HG03342 (cell line): ENCODE measurements at regions not wholly inside any gene's neighbourhood (a gene's known extent, or its start where the extent isn't known, plus 50 kb on each side); places are given as distances from the start of the nearest gene placed in this dataset.
"Not testable (repeated sequence)": the region's sequence is repeated elsewhere in the genome, so short reads cannot be mapped to it uniquely, and the experiment has no call there.

Experiments used
- ATAC-seq: cut with Tn5 transposase; IDR thresholded peaks from one replicate; pipeline ENCODE4 v1.9.1; 2021; ENCODE audit warnings: mild to moderate bottlenecking, moderate library complexity; ENCODE audit not compliant: unreplicated experiment

DNA sequence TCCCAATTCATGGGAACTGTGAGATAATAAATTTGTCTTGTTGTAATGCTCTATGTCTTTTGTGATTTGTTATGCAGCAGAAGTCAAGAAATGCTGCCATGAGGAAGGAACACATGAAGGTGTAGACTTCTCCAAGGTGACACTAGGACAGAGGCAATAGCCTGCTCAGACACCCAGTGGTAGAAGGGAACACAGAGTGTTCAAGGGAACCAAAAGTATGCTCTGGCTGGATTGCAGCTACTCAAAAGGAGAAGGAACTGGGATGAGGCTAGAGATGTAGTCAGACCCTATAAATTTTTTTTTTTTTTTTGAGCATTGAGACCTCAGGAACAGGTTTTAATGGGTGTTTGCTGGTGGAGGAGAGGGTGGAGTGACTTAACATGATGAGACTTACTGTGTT lies 232.5 kb downstream of the PARP8 start:
- ATAC-seq, result no peak

GRCh38 chr5:50900952-50901510 lies 234.6 kb downstream of the PARP8 start:
- no peak for ATAC-seq

DNA sequence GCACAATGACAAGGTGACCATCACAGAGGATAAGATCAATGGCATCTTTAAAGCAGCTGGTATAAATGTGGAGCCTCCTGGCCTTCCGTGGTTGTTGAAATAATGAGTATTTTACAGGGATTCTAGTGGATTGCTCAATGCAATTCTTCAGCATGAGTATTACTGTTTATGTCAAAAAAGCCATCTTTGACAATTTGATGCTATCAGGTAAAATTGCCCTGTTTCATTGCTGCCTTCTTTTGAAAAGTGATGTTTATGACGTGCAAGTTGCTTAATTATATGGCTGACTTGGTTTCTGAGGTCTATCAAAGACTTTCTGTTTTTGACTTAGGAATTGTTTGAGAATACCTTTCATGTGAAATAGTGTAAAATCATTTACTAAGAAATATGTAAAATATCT lies 237.2 kb downstream of the PARP8 start:
- no peak for ATAC-seq

- no peak for ATAC-seq
Observed at GRCh38 chr5:50905996-50906570, 239.6 kb downstream of the PARP8 start.

GRCh38 chr5:50920160-50920559 lies 253.7 kb downstream of the PARP8 start:
- ATAC-seq, result not testable (repeated sequence)

GRCh38 chr5:50921366-50922133 lies 255.1 kb downstream of the PARP8 start:
- ATAC-seq, result no peak

DNA sequence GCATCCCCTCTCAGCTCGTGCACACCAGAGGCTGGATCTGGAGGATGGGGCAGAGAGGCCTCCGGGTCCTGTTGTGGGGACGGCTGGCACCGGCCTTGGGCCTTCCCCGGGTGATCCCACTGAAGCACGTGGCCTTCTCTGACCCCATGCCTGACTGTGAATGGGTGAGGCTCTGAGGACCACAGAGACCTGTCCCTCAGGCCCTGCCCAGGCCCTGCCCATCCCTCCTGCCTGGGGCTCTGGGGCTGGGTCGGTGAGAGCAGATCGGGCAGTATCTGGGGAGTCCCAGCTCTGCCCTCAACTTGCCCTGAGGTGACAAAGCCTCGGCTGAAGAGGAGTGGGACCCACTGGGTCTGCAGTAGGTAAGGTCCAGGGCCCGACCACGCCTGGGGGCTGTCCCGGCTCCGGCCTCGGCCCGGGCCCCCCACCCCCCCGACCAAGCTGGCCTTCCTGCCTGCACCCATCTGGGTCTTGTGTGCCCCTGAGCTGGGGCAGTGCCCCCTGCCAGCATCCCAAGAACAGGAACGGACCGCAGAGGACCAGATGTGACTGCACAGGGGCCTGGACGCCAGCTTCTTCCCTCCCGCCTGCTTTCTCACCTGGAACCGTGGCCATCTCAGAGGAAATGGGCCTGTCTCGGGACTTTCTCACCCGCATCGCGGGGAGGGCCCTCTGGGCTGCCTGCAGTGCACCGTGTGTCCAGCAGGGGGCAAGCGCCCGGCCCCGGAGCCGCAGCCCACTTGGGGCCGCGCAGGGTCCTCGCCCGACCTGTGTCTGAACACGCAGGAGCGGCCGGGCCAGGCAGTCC lies 255.9 kb downstream of the PARP8 start:
- ATAC-seq, result not testable (repeated sequence)

- no peak for ATAC-seq
Observed at GRCh38 chr5:50922942-50923767, 256.7 kb downstream of the PARP8 start.

GRCh38 chr5:50923768-50924494 lies 257.5 kb downstream of the PARP8 start:
- ATAC-seq, result no peak

GRCh38 chr5:50927953-50928352 lies 261.5 kb downstream of the PARP8 start:
- no peak for ATAC-seq

DNA sequence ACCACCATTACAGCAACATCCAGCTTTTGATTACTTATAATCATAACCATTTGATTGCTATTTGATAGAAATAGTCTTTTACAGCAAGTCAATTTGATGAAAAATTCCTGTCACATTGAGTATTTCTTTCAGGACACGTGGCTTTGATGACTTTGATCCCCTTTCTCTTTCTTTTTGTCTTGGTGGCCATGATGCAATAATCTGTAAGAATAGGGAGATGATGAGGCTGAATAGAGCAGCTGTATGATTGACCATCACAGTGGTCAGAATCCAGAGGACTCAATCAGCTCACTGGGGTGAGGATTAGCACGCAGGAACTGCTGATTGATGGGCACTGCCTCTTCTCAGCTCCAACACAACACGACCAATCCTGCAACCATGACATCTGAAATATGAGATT lies 262.7 kb downstream of the PARP8 start:
- ATAC-seq, result no peak

DNA sequence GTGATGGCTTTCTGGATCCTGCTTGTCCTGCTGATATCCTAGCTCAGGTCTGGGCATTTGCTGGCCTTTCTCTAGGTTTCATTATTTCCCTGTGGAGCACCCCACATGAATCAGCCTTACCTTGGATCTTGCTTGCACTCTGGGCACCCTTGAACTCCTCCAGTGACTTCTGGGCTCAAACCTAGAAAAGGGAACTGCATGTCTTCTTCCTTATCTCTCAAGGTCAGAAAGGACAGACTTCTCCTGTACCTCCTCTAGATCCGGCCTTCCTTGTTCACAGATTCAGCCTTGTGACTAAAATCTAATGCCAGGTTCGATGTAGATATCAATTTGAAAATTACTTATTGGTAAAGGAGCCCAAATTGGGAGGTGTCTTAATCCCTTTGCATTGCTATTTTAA lies 267.9 kb downstream of the PARP8 start:
- no peak for ATAC-seq

DNA sequence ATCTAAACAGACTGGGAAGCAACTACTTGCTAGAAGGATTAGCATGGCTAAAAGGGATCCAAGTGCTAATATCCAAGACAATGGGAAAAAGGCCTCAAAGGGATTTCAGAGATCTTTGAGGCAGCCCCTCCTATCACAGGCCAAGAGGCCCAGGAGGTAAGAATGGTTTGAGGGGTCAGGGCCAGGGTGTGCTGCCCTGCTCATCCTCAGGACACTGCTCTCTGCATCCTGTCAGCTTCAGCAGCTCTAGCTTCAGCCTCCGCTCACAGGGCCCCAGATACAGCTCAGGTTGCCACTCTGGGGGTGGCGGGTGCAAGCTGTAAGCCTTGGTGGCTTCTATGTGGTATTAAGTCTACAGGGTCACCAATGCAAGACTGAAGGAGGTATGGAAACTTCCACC lies 278.7 kb downstream of the PARP8 start:
- ATAC-seq, result no peak

- ATAC-seq, result no peak
Observed at GRCh38 chr5:50947906-50948683, 281.7 kb downstream of the PARP8 start.

- ATAC-seq, result no peak
Observed at GRCh38 chr5:50953290-50953689, 286.9 kb downstream of the PARP8 start.

DNA sequence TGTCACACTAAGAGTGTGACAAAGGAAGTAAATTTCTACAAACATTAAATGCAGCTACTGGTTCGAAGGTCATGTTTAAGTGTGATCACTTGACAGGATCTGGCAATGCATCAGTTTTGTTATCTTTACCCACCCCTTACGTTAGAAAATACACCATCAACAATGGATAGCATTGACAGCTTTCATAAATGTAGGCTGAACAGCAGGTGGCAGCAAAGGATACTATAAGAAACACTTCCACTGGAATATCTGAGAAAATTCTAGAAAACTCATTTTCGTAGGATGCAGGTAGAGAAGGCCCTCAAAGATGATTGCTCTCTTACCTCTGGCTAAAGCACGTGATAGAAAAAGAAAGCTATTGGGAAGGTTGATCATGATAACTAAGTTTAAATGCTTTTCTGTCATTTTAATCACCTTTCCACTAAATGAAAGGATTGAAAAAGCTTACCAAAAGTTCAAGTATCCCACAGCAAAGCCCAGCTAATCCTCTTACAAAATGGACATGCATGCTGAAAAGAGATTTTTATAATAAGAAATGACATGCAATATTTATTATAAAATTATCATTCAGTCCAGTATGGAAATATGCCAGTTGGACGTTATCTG lies 292.5 kb downstream of the PARP8 start:
- ATAC-seq, result no peak

DNA sequence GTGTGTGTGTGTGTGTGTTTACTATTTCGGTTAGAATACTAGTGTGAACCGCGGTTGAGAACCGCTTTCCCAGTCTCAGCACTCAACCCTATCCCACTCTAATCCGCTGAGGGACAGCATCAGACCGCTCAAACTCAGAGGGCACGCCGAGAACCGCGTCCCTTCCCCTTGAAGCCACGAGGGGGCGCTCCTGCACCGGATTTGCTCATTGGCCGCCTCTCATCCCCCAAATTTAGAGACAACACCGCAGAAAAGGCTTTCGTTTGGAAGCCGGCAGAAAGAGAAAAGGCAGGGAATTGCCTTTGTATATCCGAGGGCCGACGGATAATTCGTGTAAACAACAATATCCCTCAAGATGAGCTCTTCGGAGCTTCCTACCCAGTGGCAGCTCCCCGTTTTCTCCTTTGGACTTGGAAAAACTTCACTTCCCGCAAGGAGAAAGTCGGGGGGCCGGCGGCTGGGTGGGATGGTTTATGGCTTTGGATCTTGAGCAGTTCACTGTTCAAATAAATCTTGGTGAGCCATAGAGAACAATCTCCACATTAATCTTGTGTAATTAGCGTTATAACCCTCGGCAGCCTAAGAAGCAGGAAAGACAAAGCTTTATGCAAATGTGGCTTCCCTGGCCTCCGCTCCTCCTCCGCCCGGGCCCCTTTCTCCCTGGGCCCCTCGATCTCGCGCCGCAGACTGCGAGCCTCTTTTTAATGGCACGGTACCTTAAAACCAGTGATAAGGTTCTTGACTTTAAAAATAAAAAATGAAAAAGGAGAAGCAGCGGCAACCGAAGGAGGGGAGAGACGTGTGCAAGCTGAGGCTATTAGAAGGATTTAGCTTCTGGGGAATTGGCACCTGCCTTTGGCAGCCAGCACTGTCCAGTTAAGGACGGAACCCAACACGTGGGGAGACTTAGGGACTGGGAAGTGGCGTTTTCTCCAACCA lies 296.8 kb downstream of the PARP8 start:
- peak; percentile 74 for ATAC-seq
